ENCODE measurements at regions not wholly inside any gene's neighbourhood (a gene's known extent, or its start where the extent isn't known, plus 50 kb on each side); places are given as distances from the start of the nearest gene placed in this dataset.
"Not testable (repeated sequence)": the region's sequence is repeated elsewhere in the genome, so short reads cannot be mapped to it uniquely, and the experiment has no call there.

DNA sequence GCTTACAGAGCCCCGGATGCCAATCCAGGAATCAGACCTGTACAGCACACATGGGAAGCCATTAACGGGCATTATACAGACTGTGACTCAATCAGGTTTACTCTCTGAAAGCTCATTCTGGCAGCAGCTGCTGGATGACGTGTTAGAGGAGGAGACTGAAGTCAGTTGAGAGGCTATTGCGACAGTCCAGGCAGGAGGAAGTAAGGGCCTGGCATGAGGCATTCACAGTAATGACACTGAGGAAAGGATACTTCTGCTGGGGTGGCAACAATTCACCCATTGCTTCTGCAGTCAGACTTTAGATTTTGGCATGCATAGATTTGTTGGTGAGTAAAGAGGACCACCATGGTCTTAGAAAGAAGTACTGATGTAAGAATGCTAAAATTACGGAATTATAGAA is 151.0 kb upstream of the HEY2 start:
- H3K4me3 ChIP-seq (ENCODE audit: low read length) = no peak overlapping the region
- no peaks in the 10 kb centered on the region for H3K27me3 ChIP-seq (ENCODE audit: insufficient read depth, low read length)
- H3K27ac ChIP-seq (ENCODE audit: low read length) = no peak overlapping the region
- no peaks in the 10 kb centered on the region for H3K36me3 ChIP-seq (ENCODE audit: insufficient read depth, low read depth, low read length)
- no peaks in the 10 kb centered on the region for H3K4me1 ChIP-seq (ENCODE audit: insufficient read depth, low read length)
- H3K9ac ChIP-seq (ENCODE audit: low read depth, low read length) = no peak overlapping the region
- no peaks in the 10 kb centered on the region for H3K9me3 ChIP-seq (ENCODE audit: insufficient read depth, low read depth, low read length)

DNA sequence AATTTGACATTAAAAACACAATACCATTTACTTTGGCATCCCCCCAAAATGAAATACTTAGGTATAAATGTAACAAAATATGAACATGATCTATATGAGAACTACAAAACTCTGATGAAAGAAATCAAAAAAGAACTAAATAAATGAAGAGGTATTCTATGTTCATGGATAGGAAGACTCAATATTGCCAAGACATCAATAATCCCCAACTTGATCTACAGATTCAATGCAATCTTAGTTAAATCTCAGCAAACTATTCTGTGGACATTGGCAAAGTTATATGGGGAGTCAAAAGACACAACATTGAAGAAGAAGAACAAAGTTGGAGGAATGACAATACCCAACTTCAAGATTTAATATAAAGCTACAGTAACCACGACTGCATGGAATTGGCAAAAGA is 145.2 kb upstream of the HEY2 start:
- no peaks in the 10 kb centered on the region for H3K9me3 ChIP-seq (ENCODE audit: insufficient read depth, low read depth, low read length)
- H3K4me1 ChIP-seq (ENCODE audit: insufficient read depth, low read length) = no peaks in the 10 kb centered on the region
- H3K27me3 ChIP-seq (ENCODE audit: insufficient read depth, low read length) = no peaks in the 10 kb centered on the region
- no peaks in the 10 kb centered on the region for H3K36me3 ChIP-seq (ENCODE audit: insufficient read depth, low read depth, low read length)
- H3K9ac ChIP-seq (ENCODE audit: low read depth, low read length) = no peak overlapping the region
- no peak overlapping the region for H3K4me3 ChIP-seq (ENCODE audit: low read length)
- H3K27ac ChIP-seq (ENCODE audit: low read length) = no peak overlapping the region

DNA sequence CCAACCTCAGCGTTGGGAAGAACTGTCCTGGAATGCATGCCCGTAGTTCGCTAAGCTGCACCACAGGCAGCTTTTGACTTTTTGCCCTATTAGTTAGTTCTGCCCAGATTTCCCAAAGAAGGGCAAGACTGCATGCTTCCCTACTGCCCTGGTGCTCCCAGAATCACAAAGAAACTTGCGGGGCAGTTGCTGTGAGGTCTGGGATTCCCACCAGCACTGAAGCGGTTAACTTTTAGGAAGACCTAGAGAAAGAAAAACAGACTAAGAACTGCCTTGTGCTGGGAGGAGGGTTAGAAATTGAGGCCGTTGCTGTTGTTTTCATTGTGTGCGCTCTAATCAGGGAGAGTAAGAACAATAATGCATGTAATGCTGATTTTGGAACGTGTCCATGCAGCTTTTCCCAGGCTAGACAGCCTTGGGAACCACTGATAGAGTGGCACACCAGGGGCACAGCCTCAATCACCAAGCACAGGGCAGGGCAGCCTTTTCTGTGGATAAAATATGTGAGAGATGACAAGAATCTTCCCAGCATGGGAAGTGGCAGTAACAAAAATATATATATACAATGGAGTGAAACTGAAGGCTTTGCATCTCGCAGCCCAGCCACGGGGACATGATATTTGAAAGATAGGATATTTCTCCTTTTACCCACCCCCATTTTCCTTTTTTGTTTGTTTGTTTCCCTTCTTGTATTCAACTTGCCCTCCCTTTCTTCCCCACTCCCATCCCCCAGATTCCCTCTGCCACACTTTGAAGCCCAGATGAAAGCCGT is 137.7 kb upstream of the HEY2 start:
- Histone ChIP-seq H3K27ac (ENCODE audit: low read length) (peak overlapping the region; percentile 44), H3K36me3 (ENCODE audit: insufficient read depth, low read depth, low read length) (no peaks in the 10 kb centered on the region), H3K9me3 (ENCODE audit: insufficient read depth, low read depth, low read length) (no peaks in the 10 kb centered on the region), H3K4me1 (ENCODE audit: insufficient read depth, low read length) (peaks cover 17% of the 10 kb centered on the region), H3K4me3 (ENCODE audit: low read length) (peak overlapping the region; percentile 47), H3K27me3 (ENCODE audit: insufficient read depth, low read length) (no peaks in the 10 kb centered on the region), H3K9ac (ENCODE audit: low read depth, low read length) (peak overlapping the region; percentile 65; the same call in 1 of the 2 replicates)

DNA sequence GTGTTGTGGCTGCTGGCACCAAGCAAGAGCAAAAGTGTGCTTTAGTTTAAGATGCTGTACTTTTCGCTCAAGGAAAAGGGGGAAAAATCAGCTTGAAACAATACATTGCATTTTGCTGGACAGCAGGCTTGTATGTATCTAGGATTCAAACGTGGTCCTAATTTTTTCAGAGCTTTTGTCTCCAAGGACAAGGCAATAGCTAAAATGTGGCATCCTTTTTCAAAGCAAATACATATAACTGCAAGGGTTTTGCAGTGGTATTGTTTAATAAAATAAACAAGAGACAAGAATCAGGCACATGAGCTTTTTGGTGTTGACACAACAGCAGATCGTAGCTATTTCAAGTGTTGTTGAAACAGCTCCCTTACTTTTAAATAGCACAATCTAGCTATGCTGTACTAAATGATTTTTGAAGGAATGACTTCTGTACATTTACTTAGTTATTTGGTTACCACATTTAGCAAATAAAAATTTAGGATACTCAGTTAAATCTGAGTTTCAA is 137.0 kb upstream of the HEY2 start:
- Histone ChIP-seq H3K9me3 (ENCODE audit: insufficient read depth, low read depth, low read length) (no peaks in the 10 kb centered on the region), H3K9ac (ENCODE audit: low read depth, low read length) (peak overlapping the region; percentile 65; the same call in 1 of the 2 replicates), H3K36me3 (ENCODE audit: insufficient read depth, low read depth, low read length) (no peaks in the 10 kb centered on the region), H3K4me3 (ENCODE audit: low read length) (peak overlapping the region; percentile 47; the same call in 1 of the 2 replicates), H3K4me1 (ENCODE audit: insufficient read depth, low read length) (peaks cover 17% of the 10 kb centered on the region), H3K27ac (ENCODE audit: low read length) (peak overlapping the region; percentile 44), H3K27me3 (ENCODE audit: insufficient read depth, low read length) (no peaks in the 10 kb centered on the region)

DNA sequence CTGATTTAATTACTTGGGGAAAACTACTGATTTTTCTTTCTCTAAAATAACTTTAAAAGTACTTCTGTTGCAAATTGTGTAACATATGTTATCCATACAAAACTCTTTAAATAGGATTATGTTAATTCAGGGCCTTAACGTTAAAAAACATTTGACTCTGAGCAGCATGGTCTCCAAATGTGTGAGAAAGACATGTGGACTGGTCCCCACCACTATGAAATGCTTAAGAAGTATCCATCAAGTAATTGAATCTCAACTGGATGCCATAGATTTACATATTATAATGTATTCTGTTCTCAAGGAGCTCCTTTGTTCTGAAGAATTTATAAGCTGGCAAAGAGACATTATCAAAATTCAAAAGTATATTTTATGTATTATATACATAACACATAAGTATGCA is 130.8 kb upstream of the HEY2 start:
- Histone ChIP-seq H3K9me3 (ENCODE audit: insufficient read depth, low read depth, low read length) (no peaks in the 10 kb centered on the region), H3K9ac (ENCODE audit: low read depth, low read length) (no peak overlapping the region), H3K36me3 (ENCODE audit: insufficient read depth, low read depth, low read length) (no peaks in the 10 kb centered on the region), H3K27ac (ENCODE audit: low read length) (no peak overlapping the region), H3K27me3 (ENCODE audit: insufficient read depth, low read length) (no peaks in the 10 kb centered on the region), H3K4me1 (ENCODE audit: insufficient read depth, low read length) (peaks cover 3% of the 10 kb centered on the region; the same call in 1 of the 2 replicates), H3K4me3 (ENCODE audit: low read length) (no peak overlapping the region)

DNA sequence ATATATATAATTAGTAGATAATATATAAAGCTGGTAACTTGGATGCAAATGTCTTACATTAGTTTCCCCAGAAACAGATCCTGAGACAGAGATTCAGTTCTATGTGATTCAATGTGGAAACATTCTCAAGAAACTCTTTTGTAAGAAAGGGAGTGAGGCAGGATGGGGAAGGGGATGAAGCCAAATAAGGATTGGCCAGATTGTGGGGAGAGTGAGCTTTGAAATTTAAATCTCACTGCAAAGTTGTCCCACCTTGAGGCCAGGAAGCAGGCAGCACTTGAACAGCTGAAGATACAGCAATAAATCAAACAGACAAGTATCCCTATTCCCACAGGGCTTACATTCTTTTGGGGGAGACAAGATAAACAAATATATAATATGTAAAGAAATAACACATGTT is 126.3 kb upstream of the HEY2 start:
- Histone ChIP-seq H3K36me3 (ENCODE audit: insufficient read depth, low read depth, low read length) (no peaks in the 10 kb centered on the region), H3K9ac (ENCODE audit: low read depth, low read length) (no peak overlapping the region), H3K27ac (ENCODE audit: low read length) (no peak overlapping the region), H3K4me3 (ENCODE audit: low read length) (no peak overlapping the region), H3K9me3 (ENCODE audit: insufficient read depth, low read depth, low read length) (no peaks in the 10 kb centered on the region), H3K27me3 (ENCODE audit: insufficient read depth, low read length) (no peaks in the 10 kb centered on the region), H3K4me1 (ENCODE audit: insufficient read depth, low read length) (peaks cover 3% of the 10 kb centered on the region; the same call in 1 of the 2 replicates)

DNA sequence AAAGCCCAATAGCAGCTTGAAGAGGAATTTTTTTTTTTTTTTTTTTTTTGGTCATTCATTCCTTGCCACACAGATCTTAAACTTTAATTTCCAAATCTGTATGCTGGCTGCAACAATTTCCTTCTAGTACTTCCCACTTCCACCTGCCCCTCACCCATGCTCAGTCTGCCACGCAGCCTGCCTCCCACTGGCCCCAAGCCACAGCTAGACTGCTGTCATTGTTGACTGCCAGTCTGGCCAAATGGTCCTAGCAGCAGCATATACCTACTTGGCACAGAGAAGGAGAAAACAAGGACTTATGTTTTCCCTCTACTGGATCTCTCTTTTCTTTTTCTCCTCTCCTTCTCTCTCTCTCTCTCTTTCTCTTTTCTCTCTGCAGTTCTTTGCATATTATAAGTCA is 118.3 kb upstream of the HEY2 start:
- no peak overlapping the region for H3K4me3 ChIP-seq (ENCODE audit: low read length)
- no peaks in the 10 kb centered on the region for H3K9me3 ChIP-seq (ENCODE audit: insufficient read depth, low read depth, low read length)
- H3K27me3 ChIP-seq (ENCODE audit: insufficient read depth, low read length) = no peaks in the 10 kb centered on the region
- no peaks in the 10 kb centered on the region for H3K36me3 ChIP-seq (ENCODE audit: insufficient read depth, low read depth, low read length)
- H3K27ac ChIP-seq (ENCODE audit: low read length) = no peak overlapping the region
- H3K9ac ChIP-seq (ENCODE audit: low read depth, low read length) = no peak overlapping the region
- H3K4me1 ChIP-seq (ENCODE audit: insufficient read depth, low read length) = no peaks in the 10 kb centered on the region

DNA sequence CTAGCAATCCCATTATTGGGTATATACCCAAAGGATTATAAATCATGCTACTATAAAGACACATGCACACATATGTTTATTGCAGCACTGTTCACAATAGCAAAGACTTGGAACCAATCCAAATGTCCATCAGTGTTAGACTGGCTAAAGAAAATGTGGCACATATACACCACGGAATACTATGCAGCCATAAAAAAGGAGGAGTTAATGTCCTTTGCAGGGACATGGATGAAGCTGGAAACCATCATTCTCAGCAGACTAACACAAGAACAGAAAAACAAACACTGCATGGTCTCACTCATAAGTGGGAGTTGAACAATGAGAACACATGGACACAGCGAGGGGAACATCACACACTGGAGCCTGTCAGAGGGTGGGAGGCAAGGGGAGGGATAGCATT is 113.4 kb upstream of the HEY2 start:
- not testable (repeated sequence) for H3K27me3 ChIP-seq (ENCODE audit: insufficient read depth, low read length); H3K9me3 ChIP-seq (ENCODE audit: insufficient read depth, low read depth, low read length); H3K27ac ChIP-seq (ENCODE audit: low read length); H3K9ac ChIP-seq (ENCODE audit: low read depth, low read length); H3K36me3 ChIP-seq (ENCODE audit: insufficient read depth, low read depth, low read length); H3K4me3 ChIP-seq (ENCODE audit: low read length); H3K4me1 ChIP-seq (ENCODE audit: insufficient read depth, low read length)

DNA sequence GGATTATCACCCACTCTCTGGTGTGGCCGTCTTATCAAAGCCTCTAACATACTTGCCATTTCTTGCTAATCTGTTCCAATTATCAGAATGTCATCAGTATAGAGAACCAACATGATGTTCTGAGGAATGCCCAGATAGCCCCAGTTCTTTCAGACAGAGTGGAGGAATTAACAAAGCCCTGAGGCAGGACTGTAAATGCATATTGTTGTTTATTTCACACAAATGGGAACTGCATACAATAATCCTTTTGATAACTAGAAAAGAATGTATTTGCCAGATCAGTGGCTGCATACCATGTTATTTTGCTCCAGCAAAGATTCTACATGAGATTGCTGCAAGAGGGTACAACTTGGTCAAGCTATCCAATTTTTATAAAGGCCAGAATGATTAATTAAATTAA is 112.8 kb upstream of the HEY2 start:
- Histone ChIP-seq H3K9ac (ENCODE audit: low read depth, low read length) (no peak overlapping the region), H3K4me3 (ENCODE audit: low read length) (no peak overlapping the region), H3K27ac (ENCODE audit: low read length) (no peak overlapping the region), H3K27me3 (ENCODE audit: insufficient read depth, low read length) (no peaks in the 10 kb centered on the region), H3K4me1 (ENCODE audit: insufficient read depth, low read length) (no peaks in the 10 kb centered on the region), H3K36me3 (ENCODE audit: insufficient read depth, low read depth, low read length) (no peaks in the 10 kb centered on the region), H3K9me3 (ENCODE audit: insufficient read depth, low read depth, low read length) (no peaks in the 10 kb centered on the region)

DNA sequence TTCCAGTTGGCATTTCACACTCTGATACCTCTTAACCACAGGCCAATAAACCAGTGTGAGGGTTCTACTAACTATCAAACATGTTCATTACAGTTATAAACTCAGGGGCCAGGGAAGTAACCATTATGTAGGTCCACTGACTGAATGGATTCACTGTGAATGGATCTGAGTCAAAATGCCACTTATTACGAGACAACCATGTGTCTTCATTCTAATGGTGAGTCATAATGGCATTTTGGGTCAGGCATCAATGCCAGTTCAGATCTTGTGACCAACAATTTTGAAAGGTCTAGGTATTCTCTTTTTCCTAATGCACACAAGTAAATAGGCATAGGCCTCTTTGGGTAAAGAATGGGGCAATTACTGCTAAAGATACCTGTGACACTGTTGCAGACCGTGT is 112.2 kb upstream of the HEY2 start:
- Histone ChIP-seq H3K9me3 (ENCODE audit: insufficient read depth, low read depth, low read length) (no peaks in the 10 kb centered on the region), H3K4me3 (ENCODE audit: low read length) (no peak overlapping the region), H3K27me3 (ENCODE audit: insufficient read depth, low read length) (no peaks in the 10 kb centered on the region), H3K9ac (ENCODE audit: low read depth, low read length) (no peak overlapping the region), H3K36me3 (ENCODE audit: insufficient read depth, low read depth, low read length) (no peaks in the 10 kb centered on the region), H3K4me1 (ENCODE audit: insufficient read depth, low read length) (no peaks in the 10 kb centered on the region), H3K27ac (ENCODE audit: low read length) (no peak overlapping the region)

DNA sequence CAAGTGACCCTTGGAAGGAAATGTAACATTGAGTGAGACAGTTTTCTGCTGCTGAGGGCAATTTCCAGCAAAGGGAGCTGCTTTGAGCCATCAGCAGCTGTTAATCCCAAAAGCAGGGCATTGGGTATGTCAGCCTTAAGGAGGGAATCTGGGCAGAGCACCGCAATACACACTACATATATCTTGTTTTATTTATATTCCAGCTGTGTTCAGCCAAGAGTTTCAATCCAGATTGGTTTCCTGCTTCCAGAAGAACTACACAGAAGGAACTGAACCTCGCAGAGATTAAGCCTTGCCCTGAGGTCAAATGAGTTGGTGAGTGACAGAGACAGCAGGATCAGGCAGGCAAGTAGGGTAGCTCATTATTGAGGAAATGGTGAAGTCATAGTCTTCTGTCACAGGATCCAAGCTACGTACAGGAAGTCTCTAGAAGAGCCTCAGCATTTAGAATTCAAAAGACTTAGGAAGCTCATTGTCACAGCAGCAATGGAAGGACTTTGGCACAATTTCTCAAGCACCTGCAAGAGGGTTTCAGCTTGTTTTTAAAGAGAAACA is 109.9 kb upstream of the HEY2 start:
- H3K4me1 ChIP-seq (ENCODE audit: insufficient read depth, low read length) = no peaks in the 10 kb centered on the region
- H3K27me3 ChIP-seq (ENCODE audit: insufficient read depth, low read length) = no peaks in the 10 kb centered on the region
- H3K9ac ChIP-seq (ENCODE audit: low read depth, low read length) = no peak overlapping the region
- H3K27ac ChIP-seq (ENCODE audit: low read length) = no peak overlapping the region
- H3K9me3 ChIP-seq (ENCODE audit: insufficient read depth, low read depth, low read length) = no peaks in the 10 kb centered on the region
- H3K4me3 ChIP-seq (ENCODE audit: low read length) = no peak overlapping the region
- H3K36me3 ChIP-seq (ENCODE audit: insufficient read depth, low read depth, low read length) = no peaks in the 10 kb centered on the region

DNA sequence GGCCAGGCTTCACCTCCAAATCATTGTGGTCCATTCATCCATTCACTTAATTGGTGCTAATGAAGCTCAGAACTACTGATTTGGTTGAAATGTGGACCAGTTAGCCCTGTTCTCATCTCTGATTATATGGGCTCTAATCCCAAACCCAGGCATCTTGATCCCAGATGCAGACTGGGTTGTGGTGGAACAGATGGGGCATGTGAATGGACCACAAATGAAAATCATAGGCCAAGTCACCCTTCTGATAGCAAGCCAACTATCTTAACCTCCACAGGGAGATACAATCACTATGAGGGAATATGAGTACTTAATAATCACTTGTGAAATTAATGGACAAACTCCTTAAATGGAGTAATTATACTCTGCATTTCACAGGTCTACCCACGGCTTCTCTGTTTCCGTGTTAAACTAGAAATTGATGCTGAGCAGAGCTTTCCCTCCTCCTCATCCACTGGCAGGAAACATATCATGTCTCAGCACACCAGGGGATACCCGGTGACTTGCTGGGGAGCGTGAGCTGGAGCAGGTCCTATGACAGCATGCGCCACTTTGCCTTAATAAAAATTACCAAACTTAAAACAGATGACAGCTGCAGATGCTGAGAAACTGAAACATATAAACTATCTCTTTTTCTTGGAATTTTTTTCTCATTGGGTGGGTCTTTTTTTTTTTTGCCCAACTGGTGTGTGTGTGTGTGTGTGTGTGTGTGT is 108.8 kb upstream of the HEY2 start:
- Histone ChIP-seq H3K9ac (ENCODE audit: low read depth, low read length) (no peak overlapping the region), H3K4me3 (ENCODE audit: low read length) (no peak overlapping the region), H3K36me3 (ENCODE audit: insufficient read depth, low read depth, low read length) (no peaks in the 10 kb centered on the region), H3K27me3 (ENCODE audit: insufficient read depth, low read length) (no peaks in the 10 kb centered on the region), H3K27ac (ENCODE audit: low read length) (no peak overlapping the region), H3K4me1 (ENCODE audit: insufficient read depth, low read length) (no peaks in the 10 kb centered on the region), H3K9me3 (ENCODE audit: insufficient read depth, low read depth, low read length) (no peaks in the 10 kb centered on the region)
